Middle frontal gyrus (tissue), 1 donor: ENCODE measurements at regions not wholly inside any gene's neighbourhood (a gene's known extent, or its start where the extent isn't known, plus 50 kb on each side); places are given as distances from the start of the nearest gene placed in this dataset.
"Not testable (repeated sequence)": the region's sequence is repeated elsewhere in the genome, so short reads cannot be mapped to it uniquely, and the experiment has no call there.

Experiments
- DNase-seq: peaks from one replicate; pipeline ENCODE4 v3.0.0-alpha.2; 2015; ENCODE audit warnings: low spot score; ENCODE audit errors: extremely low spot score

- no peak for DNase-seq
Measured at GRCh38 chr4:187118166-187118565, 394.5 kb upstream of the FAT1 start.

- DNase-seq = no peak
Measured at GRCh38 chr4:187118602-187119120, 395.0 kb upstream of the FAT1 start.

GRCh38 chr4:187124331-187124730 is 400.7 kb upstream of the FAT1 start:
- no peak for DNase-seq

GRCh38 chr4:187125062-187125461 is 401.4 kb upstream of the FAT1 start:
- no peak for DNase-seq

GRCh38 chr4:187127456-187127855 is 403.8 kb upstream of the FAT1 start:
- DNase-seq = no peak

- no peak for DNase-seq
Measured at GRCh38 chr4:187128222-187128621, 404.6 kb upstream of the FAT1 start.

GRCh38 chr4:187128976-187129375 is 405.3 kb upstream of the FAT1 start:
- DNase-seq = no peak

GRCh38 chr4:187131826-187132225 is 408.2 kb upstream of the FAT1 start:
- DNase-seq = not testable (repeated sequence)

GRCh38 chr4:187135878-187136277 is 412.2 kb upstream of the FAT1 start:
- no peak for DNase-seq

- no peak for DNase-seq
Measured at GRCh38 chr4:187139141-187139540, 415.5 kb upstream of the FAT1 start.

- DNase-seq = no peak
Measured at GRCh38 chr4:187141101-187141500, 417.4 kb upstream of the FAT1 start.

GRCh38 chr4:187149229-187149945 is 425.7 kb upstream of the FAT1 start:
- DNase-seq = no peak

- DNase-seq = no peak
Measured at GRCh38 chr4:187157380-187157958, 433.8 kb upstream of the FAT1 start.

- DNase-seq = no peak
Measured at GRCh38 chr4:187158003-187158402, 434.3 kb upstream of the FAT1 start.

GRCh38 chr4:187160486-187160885 is 436.8 kb upstream of the FAT1 start:
- no peak for DNase-seq

- no peak for DNase-seq
Measured at GRCh38 chr4:187166886-187167512, 443.3 kb upstream of the FAT1 start.

- DNase-seq = no peak
Measured at GRCh38 chr4:187171706-187172339, 448.2 kb upstream of the FAT1 start.

GRCh38 chr4:187172340-187172761 is 448.7 kb upstream of the FAT1 start:
- DNase-seq = no peak

GRCh38 chr4:187174749-187175148 is 451.1 kb upstream of the FAT1 start:
- DNase-seq = no peak

GRCh38 chr4:187175197-187175596 is 451.5 kb upstream of the FAT1 start:
- DNase-seq = no peak

GRCh38 chr4:187176261-187176910 is 452.7 kb upstream of the FAT1 start:
- no peak for DNase-seq

- no peak for DNase-seq
Measured at GRCh38 chr4:187178084-187178483, 454.4 kb upstream of the FAT1 start.
